HepG2 (cell line): ENCODE measurements at regions not wholly inside any gene's neighbourhood (a gene's known extent, or its start where the extent isn't known, plus 50 kb on each side); places are given as distances from the start of the nearest gene placed in this dataset.

Experiments used
- EP300 ChIP-seq, 3 experiments: sonication (generic) in 1 of 3; formaldehyde crosslinking in 1 of 3; IDR thresholded peaks; 2 replicates each; pipeline versions ENCODE4 v1.5.1 to v1.6.1; 2011 to 2020; ENCODE audit warnings: low read depth in 2 of 3, low read length in 2 of 3, borderline replicate concordance in 1 of 3, improper control_type of control experiment in 1 of 3, mild to moderate bottlenecking in 1 of 3, missing genetic modification reagents in 1 of 3, moderate library complexity in 1 of 3
- KDM1A ChIP-seq: IDR thresholded peaks from 2 replicates; pipeline ENCODE4 v1.6.1; 2016; ENCODE audit warnings: missing compliant biosample characterization
- MAFF ChIP-seq: IDR thresholded peaks from 2 replicates; pipeline ENCODE4 v1.6.1; 2011; ENCODE audit warnings: low read depth, low read length, improper control_type of control experiment
- ZNF232 ChIP-seq: sonication (generic); formaldehyde crosslinking; IDR thresholded peaks from 2 replicates; pipeline ENCODE4 v1.4.0; 2020; ENCODE audit warnings: missing genetic modification reagents, borderline replicate concordance
- ZNF33B ChIP-seq: sonication (generic); formaldehyde crosslinking; IDR thresholded peaks from 2 replicates; pipeline ENCODE4 v1.5.1; 2020; ENCODE audit warnings: mild to moderate bottlenecking, missing genetic modification reagents
- TF ChIP-seq, protein P1 (sequence below): sonication (generic); formaldehyde crosslinking; IDR thresholded peaks from 2 replicates; pipeline ENCODE4 v1.5.0; 2020; ENCODE audit warnings: mild to moderate bottlenecking, missing genetic modification reagents, moderate library complexity

DNA sequence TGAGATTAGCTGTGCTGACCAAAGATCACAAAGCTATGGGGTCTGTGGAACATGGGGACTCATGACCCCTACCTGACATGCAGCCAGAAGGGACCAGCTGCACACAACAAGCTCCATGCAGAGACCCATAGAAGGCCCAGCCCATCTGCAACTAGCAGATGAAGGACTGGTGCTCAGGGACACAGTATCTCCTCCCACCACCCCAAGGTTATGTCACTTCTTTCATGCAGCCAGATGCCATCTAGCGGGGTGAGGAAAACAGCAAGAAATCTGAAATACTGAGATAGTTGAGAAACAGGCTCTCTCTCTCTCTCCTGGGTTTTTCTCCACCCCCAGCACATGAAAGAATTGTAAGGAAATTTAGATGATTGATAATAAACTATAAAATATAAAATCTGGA is 161.3 kb upstream of the DAPK1 start:
- TF ChIP-seq, protein P1, sequence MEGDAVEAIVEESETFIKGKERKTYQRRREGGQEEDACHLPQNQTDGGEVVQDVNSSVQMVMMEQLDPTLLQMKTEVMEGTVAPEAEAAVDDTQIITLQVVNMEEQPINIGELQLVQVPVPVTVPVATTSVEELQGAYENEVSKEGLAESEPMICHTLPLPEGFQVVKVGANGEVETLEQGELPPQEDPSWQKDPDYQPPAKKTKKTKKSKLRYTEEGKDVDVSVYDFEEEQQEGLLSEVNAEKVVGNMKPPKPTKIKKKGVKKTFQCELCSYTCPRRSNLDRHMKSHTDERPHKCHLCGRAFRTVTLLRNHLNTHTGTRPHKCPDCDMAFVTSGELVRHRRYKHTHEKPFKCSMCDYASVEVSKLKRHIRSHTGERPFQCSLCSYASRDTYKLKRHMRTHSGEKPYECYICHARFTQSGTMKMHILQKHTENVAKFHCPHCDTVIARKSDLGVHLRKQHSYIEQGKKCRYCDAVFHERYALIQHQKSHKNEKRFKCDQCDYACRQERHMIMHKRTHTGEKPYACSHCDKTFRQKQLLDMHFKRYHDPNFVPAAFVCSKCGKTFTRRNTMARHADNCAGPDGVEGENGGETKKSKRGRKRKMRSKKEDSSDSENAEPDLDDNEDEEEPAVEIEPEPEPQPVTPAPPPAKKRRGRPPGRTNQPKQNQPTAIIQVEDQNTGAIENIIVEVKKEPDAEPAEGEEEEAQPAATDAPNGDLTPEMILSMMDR (CRISPR knock-in tag): peak; percentile 49
- TF ChIP-seq KDM1A (CRISPR knock-in tag) (no peak), ZNF232 (no peak), EP300 (IDR thresholded peaks at IDR 0.05; ENCODE audit: low read depth in 2 of 2, low read length in 2 of 2) (no peak), EP300 (CRISPR knock-in tag; IDR thresholded peaks at IDR 0.05; ENCODE audit: borderline replicate concordance) (no peak), ZNF33B (no peak), MAFF (no peak)
